NCI-H2107 treated with DMSO at 0.1 percent for 48 hours (cell line): ENCODE measurements at regions not wholly inside any gene's neighbourhood (a gene's known extent, or its start where the extent isn't known, plus 50 kb on each side); places are given as distances from the start of the nearest gene placed in this dataset.
"Not testable (repeated sequence)": the region's sequence is repeated elsewhere in the genome, so short reads cannot be mapped to it uniquely, and the experiment has no call there.

Experiments used
- DNase-seq: peaks from one replicate; lab custom pipeline; 2025; ENCODE audit not compliant: unreplicated experiment; lab: John Stamatoyannopoulos, UW

- DNase-seq, result no peak
Measured at GRCh38 chr10:61052469-61053205, 108.7 kb upstream of the RHOBTB1 start.

GRCh38 chr10:61051344-61051743 is 107.4 kb upstream of the RHOBTB1 start:
- no peak for DNase-seq

- no peak for DNase-seq
Measured at GRCh38 chr10:61050120-61050745, 106.2 kb upstream of the RHOBTB1 start.

GRCh38 chr10:61049386-61049785 is 105.4 kb upstream of the RHOBTB1 start:
- DNase-seq, result no peak

GRCh38 chr10:61047788-61048560 is 104.0 kb upstream of the RHOBTB1 start:
- no peak for DNase-seq

- DNase-seq, result no peak
Measured at GRCh38 chr10:61047081-61047480, 103.1 kb upstream of the RHOBTB1 start.

- DNase-seq, result not testable (repeated sequence)
Measured at GRCh38 chr10:61045480-61045879, 101.5 kb upstream of the RHOBTB1 start.

GRCh38 chr10:61042533-61042932 is 98.5 kb upstream of the RHOBTB1 start:
- DNase-seq, result no peak

GRCh38 chr10:61040399-61041016 is 96.5 kb upstream of the RHOBTB1 start:
- no peak for DNase-seq

GRCh38 chr10:61039868-61040267 is 95.9 kb upstream of the RHOBTB1 start:
- DNase-seq, result no peak

GRCh38 chr10:61037261-61037830 is 93.4 kb upstream of the RHOBTB1 start:
- not testable (repeated sequence) for DNase-seq

- DNase-seq, result not testable (repeated sequence)
Measured at GRCh38 chr10:61036148-61036547, 92.2 kb upstream of the RHOBTB1 start.

GRCh38 chr10:61031341-61031740 is 87.4 kb upstream of the RHOBTB1 start:
- no peak for DNase-seq

GRCh38 chr10:61029411-61029810 is 85.4 kb upstream of the RHOBTB1 start:
- no peak for DNase-seq

- no peak for DNase-seq
Measured at GRCh38 chr10:61028861-61029361, 84.9 kb upstream of the RHOBTB1 start.

GRCh38 chr10:61024856-61025201 is 80.8 kb upstream of the RHOBTB1 start:
- no peak for DNase-seq

GRCh38 chr10:61024151-61024855 is 80.3 kb upstream of the RHOBTB1 start:
- no peak for DNase-seq

- no peak for DNase-seq
Measured at GRCh38 chr10:61023053-61023452, 79.1 kb upstream of the RHOBTB1 start.

GRCh38 chr10:61021926-61022325 is 77.9 kb upstream of the RHOBTB1 start:
- no peak for DNase-seq

- DNase-seq, result no peak
Measured at GRCh38 chr10:61020420-61021158, 76.6 kb upstream of the RHOBTB1 start.
